Muscle layer of duodenum (tissue), 2 donors: ENCODE measurements at regions not wholly inside any gene's neighbourhood (a gene's known extent, or its start where the extent isn't known, plus 50 kb on each side); places are given as distances from the start of the nearest gene placed in this dataset.

Source experiments
- H3K27ac ChIP-seq: one replicate; pipeline ENCODE4 v1.7.0; 2013; ENCODE audit warnings: mild to moderate bottlenecking, low read length
- H3K27me3 ChIP-seq: one replicate; pipeline ENCODE4 v1.7.0; 2013; ENCODE audit warnings: low read depth, mild to moderate bottlenecking, control low read depth, low read length
- H3K36me3 ChIP-seq, 2 donors: one replicate each; pipeline ENCODE4 v1.7.0; 2013; ENCODE audit warnings: low read length in 2 of 2, control low read depth in 1 of 2, mild to moderate bottlenecking in 1 of 2; ENCODE audit not compliant: insufficient read depth in 2 of 2, control insufficient read depth in 1 of 2
- H3K4me1 ChIP-seq, 2 donors: one replicate each; pipeline ENCODE4 v1.7.0; 2013; ENCODE audit warnings: low read length in 2 of 2, mild to moderate bottlenecking in 2 of 2, control low read depth in 1 of 2, moderate library complexity in 1 of 2; ENCODE audit not compliant: insufficient read depth in 2 of 2, control insufficient read depth in 1 of 2
- H3K4me3 ChIP-seq, 2 donors: one replicate each; pipeline ENCODE4 v1.7.0; 2013; ENCODE audit warnings: low read length in 2 of 2, low read depth in 1 of 2, mild to moderate bottlenecking in 1 of 2
- H3K9me3 ChIP-seq, 2 donors: one replicate each; pipeline ENCODE4 v1.7.0; 2013; ENCODE audit warnings: low read length in 2 of 2, control low read depth in 1 of 2, mild to moderate bottlenecking in 1 of 2; ENCODE audit not compliant: control insufficient read depth in 1 of 2
- donor health status: healthy.

- Histone ChIP-seq H3K27me3 (no peaks in the 10 kb centered on the region), H3K36me3 (no peaks in the 10 kb centered on the region), H3K4me3 (no peak overlapping the region), H3K9me3 (no peaks in the 10 kb centered on the region), H3K4me1 (no peaks in the 10 kb centered on the region), H3K27ac (no peak overlapping the region)
These were observed 169.8 kb upstream of the PELI2 start for GRCh38 chr14:55948399-55948798.

GRCh38 chr14:55949708-55950107, 168.5 kb upstream of the PELI2 start:
- no peak overlapping the region for H3K27ac ChIP-seq
- H3K4me1 ChIP-seq = no peaks in the 10 kb centered on the region
- no peaks in the 10 kb centered on the region for H3K36me3 ChIP-seq
- no peaks in the 10 kb centered on the region for H3K9me3 ChIP-seq
- H3K27me3 ChIP-seq = no peaks in the 10 kb centered on the region
- H3K4me3 ChIP-seq = no peak overlapping the region

DNA sequence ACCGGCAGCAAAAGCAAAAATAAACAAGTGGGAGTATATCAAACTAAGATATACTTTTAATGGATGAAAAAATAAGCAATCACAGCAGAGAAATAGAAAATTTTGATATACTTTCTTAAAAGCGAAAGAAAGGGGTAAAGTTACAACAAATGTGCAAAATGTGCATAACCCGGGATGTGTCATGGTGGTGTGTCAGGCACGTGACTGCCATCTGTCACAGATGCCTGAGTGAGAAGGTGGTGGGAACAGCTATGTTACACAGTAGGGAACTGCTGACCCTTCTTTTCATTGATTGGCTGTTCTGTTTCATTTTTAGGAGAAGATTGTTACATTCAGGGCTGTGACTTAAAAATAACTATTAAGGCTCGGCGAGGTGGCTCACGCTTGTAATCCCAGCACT, 168.1 kb upstream of the PELI2 start:
- Histone ChIP-seq H3K27me3 (no peaks in the 10 kb centered on the region), H3K4me1 (no peaks in the 10 kb centered on the region), H3K36me3 (no peaks in the 10 kb centered on the region), H3K9me3 (no peaks in the 10 kb centered on the region), H3K27ac (no peak overlapping the region), H3K4me3 (no peak overlapping the region)

GRCh38 chr14:55951341-55952206, 166.6 kb upstream of the PELI2 start:
- no peak overlapping the region for H3K4me3 ChIP-seq
- no peaks in the 10 kb centered on the region for H3K36me3 ChIP-seq
- H3K27me3 ChIP-seq = no peaks in the 10 kb centered on the region
- no peaks in the 10 kb centered on the region for H3K9me3 ChIP-seq
- H3K4me1 ChIP-seq = no peaks in the 10 kb centered on the region
- H3K27ac ChIP-seq = no peak overlapping the region

DNA sequence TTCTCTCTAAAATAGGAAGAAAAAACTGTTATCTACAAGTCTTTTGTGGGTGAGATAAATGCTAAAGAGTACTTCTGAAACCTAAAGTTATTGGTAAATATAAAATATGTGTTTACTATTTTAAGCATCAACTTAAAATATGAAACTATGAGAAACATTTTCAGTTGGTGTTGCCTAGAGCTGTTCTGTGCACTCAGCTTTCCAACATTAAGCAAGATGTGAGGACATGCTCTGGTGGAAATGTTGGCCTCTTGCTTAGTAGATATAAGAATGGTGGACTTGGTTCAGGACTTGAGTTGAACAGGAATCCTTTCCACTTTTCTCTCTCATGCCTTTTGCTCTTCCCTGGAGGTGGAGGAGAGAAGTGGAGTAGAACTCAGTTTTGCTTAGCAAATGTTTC, 164.1 kb upstream of the PELI2 start:
- H3K4me3 ChIP-seq = no peak overlapping the region
- H3K36me3 ChIP-seq = no peaks in the 10 kb centered on the region
- no peak overlapping the region for H3K27ac ChIP-seq
- H3K27me3 ChIP-seq = no peaks in the 10 kb centered on the region
- peaks cover 0 to 6% of the 10 kb centered on the region in 2 donors for H3K4me1 ChIP-seq
- H3K9me3 ChIP-seq = no peaks in the 10 kb centered on the region

DNA sequence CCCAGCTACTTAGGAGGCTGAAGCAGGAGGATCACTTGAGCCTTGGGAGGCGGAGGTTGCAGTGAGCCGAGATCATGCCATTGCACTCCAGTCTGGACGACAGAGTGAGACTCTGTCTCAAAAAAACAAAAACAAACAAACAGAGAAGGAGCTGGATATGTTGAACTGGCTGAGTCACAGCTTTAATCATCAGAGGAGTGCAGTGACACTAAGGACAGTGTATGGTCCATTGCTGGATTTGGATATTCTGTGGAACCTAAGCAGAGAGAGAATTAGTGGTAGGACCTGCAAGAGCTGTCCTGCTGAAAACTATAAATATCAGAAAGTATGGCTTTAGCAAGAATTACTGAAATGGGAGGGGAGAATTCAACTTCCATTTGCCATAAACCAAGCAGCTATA, 163.0 kb upstream of the PELI2 start:
- Histone ChIP-seq H3K4me1 (peaks cover 0 to 6% of the 10 kb centered on the region in 2 donors), H3K4me3 (no peak overlapping the region), H3K9me3 (no peaks in the 10 kb centered on the region), H3K27me3 (no peaks in the 10 kb centered on the region), H3K27ac (no peak overlapping the region), H3K36me3 (no peaks in the 10 kb centered on the region)

- no peaks in the 10 kb centered on the region for H3K36me3 ChIP-seq
- H3K27ac ChIP-seq = no peak overlapping the region
- H3K4me3 ChIP-seq = no peak overlapping the region
- no peaks in the 10 kb centered on the region for H3K9me3 ChIP-seq
- peaks cover 0 to 6% of the 10 kb centered on the region in 2 donors for H3K4me1 ChIP-seq
- no peaks in the 10 kb centered on the region for H3K27me3 ChIP-seq
These were observed 160.3 kb upstream of the PELI2 start for GRCh38 chr14:55957950-55958349.

GRCh38 chr14:55963295-55963694, 154.9 kb upstream of the PELI2 start:
- H3K36me3 ChIP-seq = no peaks in the 10 kb centered on the region
- H3K4me1 ChIP-seq = peaks cover 0 to under 1% of the 10 kb centered on the region in 2 donors
- no peaks in the 10 kb centered on the region for H3K9me3 ChIP-seq
- H3K27ac ChIP-seq = no peak overlapping the region
- no peaks in the 10 kb centered on the region for H3K27me3 ChIP-seq
- H3K4me3 ChIP-seq = no peak overlapping the region

DNA sequence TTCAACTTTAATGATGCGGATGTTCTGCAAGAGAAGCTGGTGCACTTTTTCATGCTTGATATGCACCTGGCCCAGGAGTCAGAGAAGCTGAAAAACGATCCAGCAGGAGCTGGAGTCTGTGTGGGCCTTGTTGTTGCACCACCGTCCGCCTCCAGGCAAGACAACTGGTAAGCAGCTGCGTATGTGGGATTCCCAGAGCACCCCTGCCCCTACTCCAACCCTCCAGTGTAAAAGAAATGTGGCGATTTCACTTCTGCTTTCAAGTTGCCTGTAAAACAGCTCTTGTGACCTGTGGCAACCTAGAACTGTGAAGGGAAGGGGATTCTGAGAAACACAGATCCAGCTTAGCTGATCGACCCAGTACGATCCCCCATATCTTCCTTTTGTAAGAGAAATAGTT, 154.1 kb upstream of the PELI2 start:
- H3K36me3 ChIP-seq = no peaks in the 10 kb centered on the region
- no peak overlapping the region for H3K27ac ChIP-seq
- H3K4me1 ChIP-seq = no peaks in the 10 kb centered on the region

GRCh38 chr14:55964821-55965220, 153.4 kb upstream of the PELI2 start:
- H3K27ac ChIP-seq = no peak overlapping the region
- H3K36me3 ChIP-seq = no peaks in the 10 kb centered on the region
- H3K27me3 ChIP-seq = no peaks in the 10 kb centered on the region
- H3K4me1 ChIP-seq = no peaks in the 10 kb centered on the region
- no peaks in the 10 kb centered on the region for H3K9me3 ChIP-seq
- no peak overlapping the region for H3K4me3 ChIP-seq

More for the DNA sequence above, 154.1 kb upstream of the PELI2 start:
- no peaks in the 10 kb centered on the region for H3K27me3 ChIP-seq
- H3K9me3 ChIP-seq = no peaks in the 10 kb centered on the region
- H3K4me3 ChIP-seq = no peak overlapping the region

- Histone ChIP-seq H3K4me3 (no peak overlapping the region), H3K36me3 (no peaks in the 10 kb centered on the region), H3K9me3 (no peaks in the 10 kb centered on the region), H3K27me3 (no peaks in the 10 kb centered on the region), H3K4me1 (no peaks in the 10 kb centered on the region), H3K27ac (no peak overlapping the region)
These were observed 152.4 kb upstream of the PELI2 start for GRCh38 chr14:55965851-55966250.

DNA sequence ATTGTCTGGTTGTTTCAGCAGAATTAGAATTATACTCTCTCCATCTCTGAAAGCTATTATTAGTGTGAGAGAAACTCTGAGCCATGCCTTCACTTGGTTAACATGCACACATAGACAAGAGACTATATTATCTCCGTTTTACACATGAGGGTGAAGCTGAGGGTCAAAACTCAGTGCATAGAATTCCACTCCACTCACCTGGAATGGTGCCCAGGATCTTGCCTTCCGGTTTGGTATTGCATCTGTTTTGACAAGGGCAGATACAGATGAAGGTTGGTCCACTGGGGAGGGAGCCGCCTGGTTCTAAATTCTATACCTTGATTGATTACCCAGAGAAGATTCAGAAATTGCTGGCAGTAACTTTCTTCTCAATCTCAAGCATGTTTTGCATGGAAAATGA, 149.5 kb upstream of the PELI2 start:
- Histone ChIP-seq H3K36me3 (no peaks in the 10 kb centered on the region), H3K4me3 (no peak overlapping the region), H3K4me1 (no peaks in the 10 kb centered on the region), H3K27ac (no peak overlapping the region), H3K9me3 (no peaks in the 10 kb centered on the region), H3K27me3 (no peaks in the 10 kb centered on the region)
